ENCODE measurements at regions not wholly inside any gene's neighbourhood (a gene's known extent, or its start where the extent isn't known, plus 50 kb on each side); places are given as distances from the start of the nearest gene placed in this dataset.

GRCh38 chr6:144339859-144340452 lies 54.8 kb downstream of the UTRN start:
- DNase-seq (ENCODE audit: low spot score in 2 of 2) = no peak
- intact Hi-C loops (cut with DNase I) = no loop called here
- H3K27ac ChIP-seq = no peak overlapping the region
- no peak for TF ChIP-seq CTCF (IDR thresholded peaks at IDR 0.05)
- H3K9me3 ChIP-seq = no peaks in the 10 kb centered on the region
- no peaks in the 10 kb centered on the region for H3K27me3 ChIP-seq
- H3K36me3 ChIP-seq = no peaks in the 10 kb centered on the region
- peaks cover 6 to 36% of the 10 kb centered on the region in 2 donors for H3K4me1 ChIP-seq
- H3K4me3 ChIP-seq = no peak overlapping the region

GRCh38 chr6:144340541-144341371 lies 55.6 kb downstream of the UTRN start:
- no peak for TF ChIP-seq CTCF (IDR thresholded peaks at IDR 0.05)
- no peaks in the 10 kb centered on the region for H3K27me3 ChIP-seq
- no peak overlapping the region for H3K4me3 ChIP-seq
- H3K27ac ChIP-seq = no peak overlapping the region
- H3K36me3 ChIP-seq = no peaks in the 10 kb centered on the region
- no peak for DNase-seq (ENCODE audit: low spot score in 2 of 2)
- intact Hi-C loops (cut with DNase I) = no loop called here
- no peaks in the 10 kb centered on the region for H3K9me3 ChIP-seq
- peaks cover 6 to 32% of the 10 kb centered on the region in 2 donors for H3K4me1 ChIP-seq

- H3K4me1 ChIP-seq = peaks cover 6 to 38% of the 10 kb centered on the region in 2 donors
- no peak for DNase-seq (ENCODE audit: low spot score in 2 of 2)
Observed at GRCh38 chr6:144341831-144342527, 56.8 kb downstream of the UTRN start.

GRCh38 chr6:144343701-144344428 lies 58.7 kb downstream of the UTRN start:
- H3K27ac ChIP-seq = peak overlapping the region in 1 of 2 donors; percentile 42

More at GRCh38 chr6:144341831-144342527, 56.8 kb downstream of the UTRN start:
- intact Hi-C loops (cut with DNase I) = no loop called here
- H3K4me3 ChIP-seq = no peak overlapping the region
- H3K27ac ChIP-seq = no peak overlapping the region
- no peaks in the 10 kb centered on the region for H3K9me3 ChIP-seq
- H3K27me3 ChIP-seq = no peaks in the 10 kb centered on the region
- no peak for TF ChIP-seq CTCF (IDR thresholded peaks at IDR 0.05)
- H3K36me3 ChIP-seq = no peaks in the 10 kb centered on the region

More at GRCh38 chr6:144343701-144344428, 58.7 kb downstream of the UTRN start:
- Histone ChIP-seq H3K36me3 (no peaks in the 10 kb centered on the region), H3K27me3 (no peaks in the 10 kb centered on the region), H3K9me3 (no peaks in the 10 kb centered on the region), H3K4me3 (peak overlapping the region in 1 of 2 donors; percentile 29), H3K4me1 (peaks cover 6 to 34% of the 10 kb centered on the region in 2 donors)
- no peak for TF ChIP-seq CTCF (IDR thresholded peaks at IDR 0.05)
- intact Hi-C loops (cut with DNase I) = no loop called here
- DNase-seq (ENCODE audit: low spot score in 2 of 2) = no peak

Data from ascending aorta (tissue), 2 donors.